ENCODE measurements at regions not wholly inside any gene's neighbourhood (a gene's known extent, or its start where the extent isn't known, plus 50 kb on each side); places are given as distances from the start of the nearest gene placed in this dataset.

DNA sequence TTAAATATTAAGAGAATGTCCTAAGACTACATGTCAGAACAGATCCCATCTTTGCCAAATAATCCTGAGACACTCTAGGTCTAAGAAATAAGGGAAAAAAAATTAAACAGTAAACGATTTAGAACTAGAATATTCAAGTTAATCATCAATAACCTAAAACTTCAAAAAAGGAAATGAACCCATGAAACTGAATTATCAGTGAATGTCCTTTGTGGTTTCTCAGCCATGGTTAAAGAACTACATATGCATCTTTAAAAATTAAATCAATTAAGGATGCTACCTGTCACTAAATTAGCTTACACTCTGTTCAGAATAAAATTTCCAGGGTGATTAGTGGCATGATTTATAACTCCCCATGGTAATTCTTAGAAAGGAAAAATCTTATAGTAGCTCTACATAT lies 850.0 kb upstream of the C9orf72 start:
- TF ChIP-seq, protein P1, sequence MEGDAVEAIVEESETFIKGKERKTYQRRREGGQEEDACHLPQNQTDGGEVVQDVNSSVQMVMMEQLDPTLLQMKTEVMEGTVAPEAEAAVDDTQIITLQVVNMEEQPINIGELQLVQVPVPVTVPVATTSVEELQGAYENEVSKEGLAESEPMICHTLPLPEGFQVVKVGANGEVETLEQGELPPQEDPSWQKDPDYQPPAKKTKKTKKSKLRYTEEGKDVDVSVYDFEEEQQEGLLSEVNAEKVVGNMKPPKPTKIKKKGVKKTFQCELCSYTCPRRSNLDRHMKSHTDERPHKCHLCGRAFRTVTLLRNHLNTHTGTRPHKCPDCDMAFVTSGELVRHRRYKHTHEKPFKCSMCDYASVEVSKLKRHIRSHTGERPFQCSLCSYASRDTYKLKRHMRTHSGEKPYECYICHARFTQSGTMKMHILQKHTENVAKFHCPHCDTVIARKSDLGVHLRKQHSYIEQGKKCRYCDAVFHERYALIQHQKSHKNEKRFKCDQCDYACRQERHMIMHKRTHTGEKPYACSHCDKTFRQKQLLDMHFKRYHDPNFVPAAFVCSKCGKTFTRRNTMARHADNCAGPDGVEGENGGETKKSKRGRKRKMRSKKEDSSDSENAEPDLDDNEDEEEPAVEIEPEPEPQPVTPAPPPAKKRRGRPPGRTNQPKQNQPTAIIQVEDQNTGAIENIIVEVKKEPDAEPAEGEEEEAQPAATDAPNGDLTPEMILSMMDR (IDR thresholded peaks at IDR 0.05; ENCODE audit: extremely low read depth in 1 of 2, insufficient read depth in 1 of 2, low read depth in 1 of 2, low read length in 2 of 2), result no peak
- no peak for TF ChIP-seq EZH2 (IDR thresholded peaks at IDR 0.05; ENCODE audit: borderline replicate concordance, low read depth, low read length, severe bottlenecking)
